ENCODE measurements at regions not wholly inside any gene's neighbourhood (a gene's known extent, or its start where the extent isn't known, plus 50 kb on each side); places are given as distances from the start of the nearest gene placed in this dataset.
A peak's percentile ranks its signal among the peaks of the same experiment; 100 is the strongest.

DNA sequence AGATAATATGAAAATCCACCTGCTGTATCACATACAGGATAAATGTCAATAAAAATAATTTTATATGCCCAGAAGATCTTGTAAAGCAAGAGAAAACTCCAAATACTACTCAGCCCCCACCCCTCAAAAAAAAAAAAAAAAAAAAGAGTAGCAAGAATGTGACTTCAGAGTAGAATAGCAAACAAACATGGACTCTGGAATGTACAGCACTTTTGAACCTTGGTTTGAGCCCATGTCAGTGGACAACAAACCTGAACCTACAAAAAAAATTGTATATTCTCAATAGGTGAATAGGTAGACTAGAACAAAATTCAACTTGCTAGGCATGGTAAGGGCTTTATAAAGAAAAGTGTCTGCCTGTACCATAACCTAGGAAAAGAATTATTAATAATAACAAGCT lies 428.0 kb downstream of the SLITRK6 start:
- no peak for TF ChIP-seq EZH2 (IDR thresholded peaks at IDR 0.05; ENCODE audit: low read length, missing control alignments)
- TF ChIP-seq, protein P1, sequence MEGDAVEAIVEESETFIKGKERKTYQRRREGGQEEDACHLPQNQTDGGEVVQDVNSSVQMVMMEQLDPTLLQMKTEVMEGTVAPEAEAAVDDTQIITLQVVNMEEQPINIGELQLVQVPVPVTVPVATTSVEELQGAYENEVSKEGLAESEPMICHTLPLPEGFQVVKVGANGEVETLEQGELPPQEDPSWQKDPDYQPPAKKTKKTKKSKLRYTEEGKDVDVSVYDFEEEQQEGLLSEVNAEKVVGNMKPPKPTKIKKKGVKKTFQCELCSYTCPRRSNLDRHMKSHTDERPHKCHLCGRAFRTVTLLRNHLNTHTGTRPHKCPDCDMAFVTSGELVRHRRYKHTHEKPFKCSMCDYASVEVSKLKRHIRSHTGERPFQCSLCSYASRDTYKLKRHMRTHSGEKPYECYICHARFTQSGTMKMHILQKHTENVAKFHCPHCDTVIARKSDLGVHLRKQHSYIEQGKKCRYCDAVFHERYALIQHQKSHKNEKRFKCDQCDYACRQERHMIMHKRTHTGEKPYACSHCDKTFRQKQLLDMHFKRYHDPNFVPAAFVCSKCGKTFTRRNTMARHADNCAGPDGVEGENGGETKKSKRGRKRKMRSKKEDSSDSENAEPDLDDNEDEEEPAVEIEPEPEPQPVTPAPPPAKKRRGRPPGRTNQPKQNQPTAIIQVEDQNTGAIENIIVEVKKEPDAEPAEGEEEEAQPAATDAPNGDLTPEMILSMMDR (conservative IDR thresholded peaks at IDR 0.05 in 1 of 2, IDR thresholded peaks at IDR 0.05 in 1 of 2; ENCODE audit: low read depth in 1 of 2, low read length in 2 of 2), result no peak
- no peaks in the 10 kb centered on the region for H3K79me2 ChIP-seq (ENCODE audit: control insufficient read depth, insufficient read depth, low read length)
- no peaks in the 10 kb centered on the region for H4K20me1 ChIP-seq (ENCODE audit: control insufficient read depth, extremely low read depth, insufficient read depth, low read length)
- H3K27me3 ChIP-seq (ENCODE audit: control insufficient read depth, insufficient read depth, low read length), result no peaks in the 10 kb centered on the region
- DNase-seq (ENCODE audit: low read depth in 2 of 2), result no peak
- H3K4me1 ChIP-seq (ENCODE audit: control insufficient read depth, extremely low read depth, insufficient read depth, low read length), result no peaks in the 10 kb centered on the region
- H3K9ac ChIP-seq (ENCODE audit: insufficient read depth, low read length), result no peak overlapping the region
- H3K9me3 ChIP-seq (ENCODE audit: control insufficient read depth, insufficient read depth, low read depth, low read length), result no peaks in the 10 kb centered on the region
- no peak overlapping the region for H3K27ac ChIP-seq (ENCODE audit: insufficient read depth, low read length)
- H3K4me2 ChIP-seq (ENCODE audit: extremely low read depth, insufficient read depth, low read length), result no peak overlapping the region
- H3K4me3 ChIP-seq (replicated peaks in 1 of 4; ENCODE audit: control extremely low read depth in 1 of 4, insufficient read depth in 1 of 4, low read depth in 3 of 4, low read length in 4 of 4), result no peak overlapping the region
- no peaks in the 10 kb centered on the region for H3K36me3 ChIP-seq (ENCODE audit: control insufficient read depth, insufficient read depth, low read length)
- H2AFZ ChIP-seq (ENCODE audit: low read length), result no peak overlapping the region

DNA sequence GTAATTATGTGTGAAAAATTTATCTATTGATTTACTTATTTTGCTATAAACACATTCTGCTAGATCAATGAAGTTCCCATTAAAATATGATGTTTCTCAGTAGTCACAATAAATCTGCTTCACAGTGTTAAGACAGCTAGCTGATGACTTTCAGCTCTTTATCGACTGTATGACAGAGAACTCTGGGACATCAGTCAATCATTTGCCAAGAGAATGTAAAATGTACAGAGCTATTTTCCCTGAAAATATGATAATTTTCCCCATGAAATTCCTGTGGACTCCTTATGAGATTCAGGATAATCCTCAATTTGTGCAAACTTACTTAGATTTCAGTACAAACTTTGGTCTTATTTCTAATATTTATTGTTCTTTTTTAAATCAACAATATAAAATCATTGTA lies 430.5 kb downstream of the SLITRK6 start:
- no peak overlapping the region for H3K4me2 ChIP-seq (ENCODE audit: extremely low read depth, insufficient read depth, low read length)
- no peak overlapping the region for H3K4me3 ChIP-seq (replicated peaks in 1 of 4; ENCODE audit: control extremely low read depth in 1 of 4, insufficient read depth in 1 of 4, low read depth in 3 of 4, low read length in 4 of 4)
- H2AFZ ChIP-seq (ENCODE audit: low read length), result no peak overlapping the region
- no peaks in the 10 kb centered on the region for H3K9me3 ChIP-seq (ENCODE audit: control insufficient read depth, insufficient read depth, low read depth, low read length)
- no peaks in the 10 kb centered on the region for H3K36me3 ChIP-seq (ENCODE audit: control insufficient read depth, insufficient read depth, low read length)
- TF ChIP-seq, protein P1 (conservative IDR thresholded peaks at IDR 0.05 in 1 of 2, IDR thresholded peaks at IDR 0.05 in 1 of 2; ENCODE audit: low read depth in 1 of 2, low read length in 2 of 2), result no peak
- TF ChIP-seq EZH2 (IDR thresholded peaks at IDR 0.05; ENCODE audit: low read length, missing control alignments), result no peak
- no peak overlapping the region for H3K27ac ChIP-seq (ENCODE audit: insufficient read depth, low read length)
- H3K79me2 ChIP-seq (ENCODE audit: control insufficient read depth, insufficient read depth, low read length), result no peaks in the 10 kb centered on the region
- no peaks in the 10 kb centered on the region for H3K4me1 ChIP-seq (ENCODE audit: control insufficient read depth, extremely low read depth, insufficient read depth, low read length)
- no peak overlapping the region for H3K9ac ChIP-seq (ENCODE audit: insufficient read depth, low read length)
- no peaks in the 10 kb centered on the region for H3K27me3 ChIP-seq (ENCODE audit: control insufficient read depth, insufficient read depth, low read length)
- DNase-seq (ENCODE audit: low read depth in 2 of 2), result no peak
- no peaks in the 10 kb centered on the region for H4K20me1 ChIP-seq (ENCODE audit: control insufficient read depth, extremely low read depth, insufficient read depth, low read length)

GRCh38 chr13:85367887-85368286 lies 431.3 kb downstream of the SLITRK6 start:
- H3K9me3 ChIP-seq (ENCODE audit: control insufficient read depth, insufficient read depth, low read depth, low read length), result no peaks in the 10 kb centered on the region
- TF ChIP-seq, protein P1 (conservative IDR thresholded peaks at IDR 0.05 in 1 of 2, IDR thresholded peaks at IDR 0.05 in 1 of 2; ENCODE audit: low read depth in 1 of 2, low read length in 2 of 2), result no peak
- no peak for TF ChIP-seq EZH2 (IDR thresholded peaks at IDR 0.05; ENCODE audit: low read length, missing control alignments)
- no peaks in the 10 kb centered on the region for H3K4me1 ChIP-seq (ENCODE audit: control insufficient read depth, extremely low read depth, insufficient read depth, low read length)
- H3K4me2 ChIP-seq (ENCODE audit: extremely low read depth, insufficient read depth, low read length), result no peak overlapping the region
- no peaks in the 10 kb centered on the region for H3K79me2 ChIP-seq (ENCODE audit: control insufficient read depth, insufficient read depth, low read length)
- no peak overlapping the region for H2AFZ ChIP-seq (ENCODE audit: low read length)
- no peaks in the 10 kb centered on the region for H4K20me1 ChIP-seq (ENCODE audit: control insufficient read depth, extremely low read depth, insufficient read depth, low read length)
- H3K27me3 ChIP-seq (ENCODE audit: control insufficient read depth, insufficient read depth, low read length), result no peaks in the 10 kb centered on the region
- no peak overlapping the region for H3K4me3 ChIP-seq (replicated peaks in 1 of 4; ENCODE audit: control extremely low read depth in 1 of 4, insufficient read depth in 1 of 4, low read depth in 3 of 4, low read length in 4 of 4)
- no peak overlapping the region for H3K27ac ChIP-seq (ENCODE audit: insufficient read depth, low read length)
- peak in 1 of 2 donors; percentile 87 for DNase-seq (ENCODE audit: low read depth in 2 of 2)
- H3K9ac ChIP-seq (ENCODE audit: insufficient read depth, low read length), result no peak overlapping the region
- H3K36me3 ChIP-seq (ENCODE audit: control insufficient read depth, insufficient read depth, low read length), result no peaks in the 10 kb centered on the region
